Psoas muscle (tissue), 7 donors: ENCODE measurements at regions not wholly inside any gene's neighbourhood (a gene's known extent, or its start where the extent isn't known, plus 50 kb on each side); places are given as distances from the start of the nearest gene placed in this dataset.

ENCODE experiments used
- ATAC-seq, 4 donors: fragments of 200-7000 bp; cut with Tn5 transposase; one replicate each; pipeline ENCODE4 v1.9.1; 2020; ENCODE audit warnings: moderate library complexity in 3 of 4, mild to moderate bottlenecking in 2 of 4
- DNase-seq, 2 donors: peaks; one replicate each; pipeline ENCODE4 v3.0.0-alpha.2; 2020
- H3K27ac ChIP-seq: fragments of 200-600 bp; one replicate; pipeline ENCODE4 v1.8.0; 2022
- H3K27me3 ChIP-seq, 3 donors: fragments of 200-600 bp in 1 of 3; one replicate each; pipeline versions ENCODE4 v1.6.1 to v1.8.0; 2013 to 2022; ENCODE audit warnings: low read length in 2 of 3, mild to moderate bottlenecking in 2 of 3, moderate library complexity in 1 of 3; ENCODE audit not compliant: insufficient read depth in 3 of 3
- H3K36me3 ChIP-seq, 2 donors: fragments of 200-600 bp in 1 of 2; one replicate each; pipeline versions ENCODE4 v1.6.1 to v1.8.0; 2013 to 2022; ENCODE audit warnings: low read depth in 1 of 2, mild to moderate bottlenecking in 1 of 2, moderate library complexity in 1 of 2; ENCODE audit not compliant: insufficient read depth in 1 of 2
- H3K4me1 ChIP-seq: fragments of 200-600 bp; one replicate; pipeline ENCODE4 v1.8.0; 2022
- H3K4me3 ChIP-seq: fragments of 200-600 bp; one replicate; pipeline ENCODE4 v1.8.0; 2022; ENCODE audit warnings: mild to moderate bottlenecking
- H3K9me3 ChIP-seq: fragments of 200-600 bp; one replicate; pipeline ENCODE4 v1.8.0; 2022
- WGBS, 3 donors: extraction: QIAGEN DNeasy Blood & Tissue Kit; methylation state at CpG; one replicate each; pipeline versions ENCODE4 v1.1.6 to v1.1.7; 2013; 5-methylcytosine and 5-hydroxymethylcytosine counted together
- intact Hi-C, 2 donors: fragments of 100-400 bp; cut with DNase I; formaldehyde crosslinking; loops; one replicate each; pipeline versions ENCODE4 v1.11.0 to v1.14.2; 2022
- TF ChIP-seq, protein P1 (sequence below): fragments of 200-600 bp; IDR thresholded peaks from one replicate; pipeline ENCODE4 v1.8.0; 2022; ENCODE audit warnings: antibody characterized with exemption
- donor health status: healthy with polysubstance abuse.
- donor health status: DM: no; HTN: no; CAD: no; lungs with moderate emphysema.
- donor health status: Bipolar disorder and iron deficiency.
- donor health status: healthy.
- donor health status: DM: yes; HTN: yes; CAD: no.
- donor health status: DM: no; HTN: no; CAD: no.
- donor health status: DM: yes; HTN: yes; CAD: no.

- Histone ChIP-seq H3K36me3 (no peaks in the 10 kb centered on the region), H3K4me1 (no peaks in the 10 kb centered on the region), H3K27ac (no peak overlapping the region), H3K27me3 (no peaks in the 10 kb centered on the region), H3K4me3 (no peak overlapping the region), H3K9me3 (no peaks in the 10 kb centered on the region)
- intact Hi-C loops: no loop called here
- DNase-seq (no peak), ATAC-seq (no peak)
- TF ChIP-seq, protein P1, sequence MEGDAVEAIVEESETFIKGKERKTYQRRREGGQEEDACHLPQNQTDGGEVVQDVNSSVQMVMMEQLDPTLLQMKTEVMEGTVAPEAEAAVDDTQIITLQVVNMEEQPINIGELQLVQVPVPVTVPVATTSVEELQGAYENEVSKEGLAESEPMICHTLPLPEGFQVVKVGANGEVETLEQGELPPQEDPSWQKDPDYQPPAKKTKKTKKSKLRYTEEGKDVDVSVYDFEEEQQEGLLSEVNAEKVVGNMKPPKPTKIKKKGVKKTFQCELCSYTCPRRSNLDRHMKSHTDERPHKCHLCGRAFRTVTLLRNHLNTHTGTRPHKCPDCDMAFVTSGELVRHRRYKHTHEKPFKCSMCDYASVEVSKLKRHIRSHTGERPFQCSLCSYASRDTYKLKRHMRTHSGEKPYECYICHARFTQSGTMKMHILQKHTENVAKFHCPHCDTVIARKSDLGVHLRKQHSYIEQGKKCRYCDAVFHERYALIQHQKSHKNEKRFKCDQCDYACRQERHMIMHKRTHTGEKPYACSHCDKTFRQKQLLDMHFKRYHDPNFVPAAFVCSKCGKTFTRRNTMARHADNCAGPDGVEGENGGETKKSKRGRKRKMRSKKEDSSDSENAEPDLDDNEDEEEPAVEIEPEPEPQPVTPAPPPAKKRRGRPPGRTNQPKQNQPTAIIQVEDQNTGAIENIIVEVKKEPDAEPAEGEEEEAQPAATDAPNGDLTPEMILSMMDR: no peak
- WGBS, 3 donors: 91 to 95% (median 92%) methylated on average over 5 of the region's 5 CpGs
Measured at GRCh38 chr21:16075649-16076282, 346.0 kb downstream of the USP25 start.

- Histone ChIP-seq H3K4me1 (no peaks in the 10 kb centered on the region), H3K27me3 (no peaks in the 10 kb centered on the region), H3K9me3 (no peaks in the 10 kb centered on the region), H3K36me3 (no peaks in the 10 kb centered on the region), H3K4me3 (no peak overlapping the region), H3K27ac (no peak overlapping the region)
- intact Hi-C loops: no loop called here
- TF ChIP-seq, protein P1: no peak
- DNase-seq (no peak), ATAC-seq (no peak)
Measured at GRCh38 chr21:16076465-16076864, 346.7 kb downstream of the USP25 start.

- Histone ChIP-seq H3K27me3 (no peaks in the 10 kb centered on the region), H3K4me1 (no peaks in the 10 kb centered on the region), H3K4me3 (no peak overlapping the region), H3K27ac (no peak overlapping the region), H3K9me3 (no peaks in the 10 kb centered on the region), H3K36me3 (no peaks in the 10 kb centered on the region)
- ATAC-seq (no peak), DNase-seq (no peak)
- TF ChIP-seq, protein P1: no peak
- 62 to 96% (median 90%) methylated on average over 2 of the region's 2 CpGs for WGBS, 3 donors
- intact Hi-C loops: no loop called here
Measured at GRCh38 chr21:16078382-16078781, 348.6 kb downstream of the USP25 start.

- DNase-seq: no peak
- TF ChIP-seq, protein P1: no peak
- Histone ChIP-seq H3K4me1 (peaks cover 8% of the 10 kb centered on the region), H3K27me3 (no peaks in the 10 kb centered on the region), H3K27ac (no peak overlapping the region), H3K4me3 (no peak overlapping the region), H3K36me3 (no peaks in the 10 kb centered on the region), H3K9me3 (no peaks in the 10 kb centered on the region)
- no peak for ATAC-seq
- intact Hi-C loops: loop anchor here (5.0 to 10.0 kb wide), 4 partner anchors 112 to 455 kb away; no protein-coding TSS in a partner anchor
- 99 to 100% (median 100%) methylated on average over 1 of the region's 1 CpG for WGBS, 3 donors
Measured at GRCh38 chr21:16079830-16080229, 350.0 kb downstream of the USP25 start.

- ATAC-seq (no peak), DNase-seq (no peak)
- WGBS, 3 donors: 60 to 75% (median 66%) methylated on average over 2 of the region's 2 CpGs
- Histone ChIP-seq H3K4me1 (peaks cover 8% of the 10 kb centered on the region), H3K27me3 (no peaks in the 10 kb centered on the region), H3K27ac (no peak overlapping the region), H3K9me3 (no peaks in the 10 kb centered on the region), H3K36me3 (no peaks in the 10 kb centered on the region), H3K4me3 (no peak overlapping the region)
- TF ChIP-seq, protein P1: no peak
- intact Hi-C loops: loop anchor here (5.0 to 10.0 kb wide), 4 partner anchors 111 to 453 kb away; no protein-coding TSS in a partner anchor
Measured at GRCh38 chr21:16081304-16081703, 351.5 kb downstream of the USP25 start.
